Sigmoid colon (tissue), 6 donors: ENCODE measurements at regions not wholly inside any gene's neighbourhood (a gene's known extent, or its start where the extent isn't known, plus 50 kb on each side); places are given as distances from the start of the nearest gene placed in this dataset.

Experiments
- DNase-seq: peaks from one replicate; pipeline ENCODE4 v3.0.0-alpha.2; 2019
- H3K27ac ChIP-seq, 4 donors: fragments of 200-600 bp; sonication (generic); one replicate each; pipeline ENCODE4 v1.5.1; 2016 to 2019; ENCODE audit warnings: mild to moderate bottlenecking in 1 of 4
- H3K27me3 ChIP-seq, 3 donors: fragments of 200-600 bp; sonication (generic); one replicate each; pipeline ENCODE4 v1.5.1; 2019; ENCODE audit warnings: mild to moderate bottlenecking in 1 of 3
- H3K36me3 ChIP-seq, 4 donors: fragments of 200-600 bp; sonication (generic); one replicate each; pipeline ENCODE4 v1.5.1; 2016 to 2019
- H3K4me1 ChIP-seq, 4 donors: fragments of 200-600 bp; sonication (generic); one replicate each; pipeline ENCODE4 v1.5.1; 2017 to 2019
- H3K4me3 ChIP-seq, 4 donors: fragments of 200-600 bp; sonication (generic); one replicate each; pipeline ENCODE4 v1.5.1; 2017 to 2019; ENCODE audit warnings: mild to moderate bottlenecking in 2 of 4, moderate library complexity in 1 of 4
- H3K9me3 ChIP-seq, 4 donors: fragments of 200-600 bp in 3 of 4; sonication (generic) in 3 of 4; one replicate each; pipeline versions ENCODE4 v1.5.1 to v1.6.1; 2013 to 2019
- EP300 ChIP-seq, 4 donors: sonication (generic); formaldehyde crosslinking; IDR thresholded peaks; one replicate each; pipeline ENCODE4 v1.6.1; 2017; ENCODE audit warnings: antibody characterized with exemption in 4 of 4
- POLR2A ChIP-seq, 2 donors: fragments of 450-650 bp; IDR thresholded peaks; one replicate each; pipeline ENCODE4 v1.6.1; 2016; ENCODE audit warnings: antibody characterized with exemption in 2 of 2, mild to moderate bottlenecking in 2 of 2, moderate library complexity in 2 of 2
- POLR2AphosphoS5 ChIP-seq, 4 donors: sonication (generic); formaldehyde crosslinking; IDR thresholded peaks; one replicate each; pipeline ENCODE4 v1.6.1; 2017; ENCODE audit warnings: antibody characterized with exemption in 4 of 4
- WGBS, 2 donors: extraction: QIAGEN DNeasy Blood & Tissue Kit; methylation state at CpG; one replicate each; pipeline ENCODE4 v1.1.7; 2013; 5-methylcytosine and 5-hydroxymethylcytosine counted together
- intact Hi-C: fragments of 100-400 bp; cut with DNase I; formaldehyde crosslinking; loops from one replicate; pipeline ENCODE4 v1.15.1; 2023
- TF ChIP-seq, protein P1 (sequence below), 4 experiments: fragments of 450-650 bp in 3 of 4; fragments of 200-600 bp in 1 of 4; IDR thresholded peaks; one replicate each; pipeline ENCODE4 v1.5.1; 2016 to 2019; ENCODE audit warnings: antibody characterized with exemption in 4 of 4, mild to moderate bottlenecking in 3 of 4, moderate library complexity in 2 of 4
- donor health status: healthy with polysubstance abuse.
- donor health status: healthy.

DNA sequence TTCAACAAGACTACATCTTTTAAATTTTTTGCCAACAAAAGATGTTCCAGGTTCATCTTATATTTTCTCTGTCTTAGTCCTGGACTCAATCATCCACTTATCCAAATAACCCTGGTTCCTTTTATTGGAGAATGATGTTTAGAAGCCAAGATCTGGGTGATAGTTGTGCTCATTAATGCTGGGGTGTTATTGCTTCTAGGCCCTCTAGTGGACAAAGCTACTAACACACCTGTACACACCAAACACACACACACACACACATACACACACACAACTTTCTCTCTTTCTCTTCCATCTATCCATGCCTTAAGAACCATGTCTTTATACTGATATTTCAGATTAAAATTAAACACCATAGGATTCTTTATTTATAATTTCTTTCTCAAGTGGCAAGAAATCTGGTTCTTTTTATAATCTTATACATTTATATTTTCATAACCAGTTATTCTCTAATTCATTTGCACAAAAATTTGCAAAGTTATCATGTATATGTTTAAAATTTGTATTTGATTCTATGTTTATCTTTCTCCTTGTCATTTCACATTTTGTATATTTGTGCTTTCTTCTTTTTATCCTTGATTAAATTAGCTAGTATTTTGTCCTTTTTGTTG, 179.1 kb upstream of the SMIM23 start:
- H3K27ac ChIP-seq, result no peak overlapping the region
- intact Hi-C loops, result loop anchor here (10.0 kb wide), 1 partner anchor 182 kb away; no protein-coding TSS in a partner anchor
- no peak for DNase-seq
- no peaks in the 10 kb centered on the region for H3K27me3 ChIP-seq
- peaks cover 0 to 3% (median 0%) of the 10 kb centered on the region in 4 donors for H3K9me3 ChIP-seq
- no peak for TF ChIP-seq POLR2AphosphoS5 (IDR thresholded peaks at IDR 0.05)
- no peak for TF ChIP-seq EP300 (IDR thresholded peaks at IDR 0.05)
- TF ChIP-seq, protein P1, sequence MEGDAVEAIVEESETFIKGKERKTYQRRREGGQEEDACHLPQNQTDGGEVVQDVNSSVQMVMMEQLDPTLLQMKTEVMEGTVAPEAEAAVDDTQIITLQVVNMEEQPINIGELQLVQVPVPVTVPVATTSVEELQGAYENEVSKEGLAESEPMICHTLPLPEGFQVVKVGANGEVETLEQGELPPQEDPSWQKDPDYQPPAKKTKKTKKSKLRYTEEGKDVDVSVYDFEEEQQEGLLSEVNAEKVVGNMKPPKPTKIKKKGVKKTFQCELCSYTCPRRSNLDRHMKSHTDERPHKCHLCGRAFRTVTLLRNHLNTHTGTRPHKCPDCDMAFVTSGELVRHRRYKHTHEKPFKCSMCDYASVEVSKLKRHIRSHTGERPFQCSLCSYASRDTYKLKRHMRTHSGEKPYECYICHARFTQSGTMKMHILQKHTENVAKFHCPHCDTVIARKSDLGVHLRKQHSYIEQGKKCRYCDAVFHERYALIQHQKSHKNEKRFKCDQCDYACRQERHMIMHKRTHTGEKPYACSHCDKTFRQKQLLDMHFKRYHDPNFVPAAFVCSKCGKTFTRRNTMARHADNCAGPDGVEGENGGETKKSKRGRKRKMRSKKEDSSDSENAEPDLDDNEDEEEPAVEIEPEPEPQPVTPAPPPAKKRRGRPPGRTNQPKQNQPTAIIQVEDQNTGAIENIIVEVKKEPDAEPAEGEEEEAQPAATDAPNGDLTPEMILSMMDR (IDR thresholded peaks at IDR 0.05), result no peak
- no peak for TF ChIP-seq POLR2A (IDR thresholded peaks at IDR 0.05)
- no peak overlapping the region for H3K4me3 ChIP-seq
- H3K4me1 ChIP-seq, result no peaks in the 10 kb centered on the region
- H3K36me3 ChIP-seq, result no peaks in the 10 kb centered on the region

DNA sequence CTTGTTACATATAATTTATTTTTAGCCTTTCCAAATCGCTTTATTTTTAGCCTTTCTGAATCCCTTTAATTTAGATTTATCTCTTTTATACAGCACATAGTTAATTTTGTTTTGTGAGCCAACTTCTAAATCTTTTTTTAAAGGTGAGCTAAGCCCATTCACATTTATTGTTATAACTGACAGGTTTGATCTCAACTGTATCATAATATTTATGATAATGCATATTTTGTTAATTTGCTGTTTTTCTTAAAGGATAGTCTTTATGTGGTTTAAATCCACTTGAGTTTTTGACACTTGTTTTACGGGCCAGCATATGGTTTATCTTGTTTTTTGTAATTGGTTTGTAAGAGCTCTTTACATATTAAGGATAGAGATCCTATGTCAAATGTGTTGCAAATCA, 177.8 kb upstream of the SMIM23 start:
- no peak for TF ChIP-seq POLR2A (IDR thresholded peaks at IDR 0.05)
- TF ChIP-seq, protein P1 (IDR thresholded peaks at IDR 0.05), result no peak
- TF ChIP-seq EP300 (IDR thresholded peaks at IDR 0.05), result no peak
- no peak for TF ChIP-seq POLR2AphosphoS5 (IDR thresholded peaks at IDR 0.05)
- Histone ChIP-seq H3K4me1 (no peaks in the 10 kb centered on the region), H3K36me3 (no peaks in the 10 kb centered on the region), H3K4me3 (no peak overlapping the region), H3K27me3 (no peaks in the 10 kb centered on the region), H3K27ac (no peak overlapping the region), H3K9me3 (peaks cover 0 to 3% (median 0%) of the 10 kb centered on the region in 4 donors)
- intact Hi-C loops, result loop anchor here (10.0 kb wide), 1 partner anchor 183 kb away; no protein-coding TSS in a partner anchor
- no peak for DNase-seq
- 88 to 90% methylated on average over 2 of the region's 2 CpGs for WGBS, 2 donors

DNA sequence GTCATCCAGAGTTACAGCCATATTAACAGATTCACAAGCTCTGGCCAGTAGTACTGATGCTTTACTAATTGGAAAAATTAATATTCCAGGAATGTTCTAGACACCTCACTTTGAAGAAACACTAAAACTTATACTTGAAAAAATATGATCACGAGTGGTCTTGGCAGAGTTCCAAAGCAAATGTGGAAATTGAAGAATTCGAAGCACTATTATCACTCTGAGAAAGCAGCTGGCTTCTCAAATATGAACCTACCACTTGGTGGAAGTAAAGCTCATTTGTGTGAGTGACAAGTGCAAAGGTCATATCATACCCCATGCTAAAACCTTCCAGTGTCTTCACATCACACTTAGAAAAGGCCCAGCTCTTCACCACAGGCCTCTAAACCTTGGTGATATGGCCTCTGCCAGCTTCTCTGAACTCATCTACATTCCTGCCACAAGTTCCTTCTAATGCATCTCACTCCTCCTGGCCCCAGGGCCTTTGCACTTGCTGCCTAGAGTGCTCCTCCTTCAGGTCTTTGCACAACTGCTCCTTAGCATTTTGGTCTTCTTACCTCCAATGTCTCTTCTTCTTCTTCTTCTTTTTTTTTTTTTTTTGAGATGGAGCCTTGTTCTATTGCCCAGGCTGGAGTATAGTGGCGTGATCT, 175.7 kb upstream of the SMIM23 start:
- no peaks in the 10 kb centered on the region for H3K27me3 ChIP-seq
- no peak overlapping the region for H3K4me3 ChIP-seq
- H3K36me3 ChIP-seq, result no peaks in the 10 kb centered on the region
- no peaks in the 10 kb centered on the region for H3K4me1 ChIP-seq
- 51 to 56% methylated on average over 3 of the region's 3 CpGs for WGBS, 2 donors
- H3K9me3 ChIP-seq, result peaks cover 0 to 3% (median 0%) of the 10 kb centered on the region in 4 donors
- H3K27ac ChIP-seq, result no peak overlapping the region
- DNase-seq, result peak; percentile 14
- intact Hi-C loops, result loop anchor here (10.0 kb wide), 1 partner anchor 185 kb away; no protein-coding TSS in a partner anchor
- TF ChIP-seq POLR2AphosphoS5 (IDR thresholded peaks at IDR 0.05), result no peak
- no peak for TF ChIP-seq EP300 (IDR thresholded peaks at IDR 0.05)
- TF ChIP-seq, protein P1 (IDR thresholded peaks at IDR 0.05), result no peak
- no peak for TF ChIP-seq POLR2A (IDR thresholded peaks at IDR 0.05)

DNA sequence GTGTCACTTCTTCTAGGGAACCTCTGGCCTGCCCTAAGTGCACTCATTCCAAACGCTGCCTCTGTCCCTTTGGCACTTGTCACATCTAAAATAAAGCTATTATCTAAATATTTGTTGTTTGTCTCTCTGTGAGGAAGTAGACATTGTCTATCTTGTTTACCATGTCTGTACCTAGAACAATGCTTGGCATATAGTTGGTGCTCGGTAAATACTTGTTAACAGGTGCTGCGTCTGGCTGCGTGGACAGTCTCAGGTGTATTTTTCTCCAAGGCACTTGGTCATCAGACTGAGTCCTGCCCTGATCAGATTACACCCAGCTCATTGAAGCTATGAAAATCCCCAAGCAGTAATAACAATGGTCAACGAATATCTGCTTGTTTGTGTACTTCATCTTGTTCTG, 174.9 kb upstream of the SMIM23 start:
- TF ChIP-seq, protein P1 (IDR thresholded peaks at IDR 0.05), result no peak
- no peak for TF ChIP-seq POLR2AphosphoS5 (IDR thresholded peaks at IDR 0.05)
- TF ChIP-seq POLR2A (IDR thresholded peaks at IDR 0.05), result no peak
- TF ChIP-seq EP300 (IDR thresholded peaks at IDR 0.05), result no peak
- Histone ChIP-seq H3K36me3 (no peaks in the 10 kb centered on the region), H3K27ac (no peak overlapping the region), H3K27me3 (peaks cover 0 to 2% (median 0%) of the 10 kb centered on the region in 3 donors), H3K4me3 (no peak overlapping the region), H3K9me3 (peaks cover 0 to 3% (median 0%) of the 10 kb centered on the region in 4 donors), H3K4me1 (no peaks in the 10 kb centered on the region)
- intact Hi-C loops, result no loop called here
- 41 to 60% methylated on average over 5 of the region's 5 CpGs for WGBS, 2 donors
- DNase-seq, result no peak
